HG03378 (cell line): ENCODE measurements at regions not wholly inside any gene's neighbourhood (a gene's known extent, or its start where the extent isn't known, plus 50 kb on each side); places are given as distances from the start of the nearest gene placed in this dataset.

Experiments used
- ATAC-seq: cut with Tn5 transposase; IDR thresholded peaks from one replicate; pipeline ENCODE4 v1.9.1; 2021; ENCODE audit warnings: mild to moderate bottlenecking, moderate library complexity; ENCODE audit not compliant: unreplicated experiment

DNA sequence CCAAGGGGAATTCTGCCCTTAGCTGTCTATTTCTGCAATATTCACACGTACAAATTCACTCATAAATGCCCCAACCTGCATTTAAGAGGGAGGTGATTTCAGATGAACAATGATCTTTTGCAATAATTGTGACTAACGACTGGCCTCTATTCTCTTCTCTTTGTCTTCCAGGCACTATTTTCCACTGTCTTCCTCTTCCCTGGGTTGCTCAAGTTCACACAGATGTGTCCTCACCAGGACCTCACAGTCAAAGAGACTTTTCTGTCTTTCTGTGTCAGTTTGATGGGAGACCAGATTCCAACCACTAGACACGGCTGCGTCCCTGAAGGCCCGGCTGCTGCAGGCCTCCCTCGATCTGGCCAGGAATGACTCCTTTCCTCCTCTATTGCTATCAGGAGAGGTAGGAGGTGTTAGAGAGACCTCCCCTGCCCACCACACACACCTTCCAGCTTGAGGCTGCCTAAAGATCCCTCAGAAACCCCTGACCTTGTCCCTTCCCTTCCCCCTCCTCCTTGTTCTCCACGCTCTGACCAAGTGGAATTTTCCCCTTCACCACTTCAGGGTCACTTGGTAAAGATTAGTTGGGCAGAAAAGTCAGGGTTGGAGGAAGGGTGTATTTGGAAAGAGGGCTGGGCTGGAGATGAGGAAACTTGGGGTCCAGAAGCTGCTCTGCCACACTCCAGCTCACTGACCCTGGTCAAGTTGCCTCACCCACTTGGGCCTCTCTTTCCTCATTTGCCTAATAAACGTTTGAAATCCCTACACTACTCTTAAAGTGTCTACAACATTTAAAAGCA, 109.2 kb upstream of the COPS8 start:
- ATAC-seq = no peak

GRCh38 chr2:236977063-236977851, 108.4 kb upstream of the COPS8 start:
- no peak for ATAC-seq

DNA sequence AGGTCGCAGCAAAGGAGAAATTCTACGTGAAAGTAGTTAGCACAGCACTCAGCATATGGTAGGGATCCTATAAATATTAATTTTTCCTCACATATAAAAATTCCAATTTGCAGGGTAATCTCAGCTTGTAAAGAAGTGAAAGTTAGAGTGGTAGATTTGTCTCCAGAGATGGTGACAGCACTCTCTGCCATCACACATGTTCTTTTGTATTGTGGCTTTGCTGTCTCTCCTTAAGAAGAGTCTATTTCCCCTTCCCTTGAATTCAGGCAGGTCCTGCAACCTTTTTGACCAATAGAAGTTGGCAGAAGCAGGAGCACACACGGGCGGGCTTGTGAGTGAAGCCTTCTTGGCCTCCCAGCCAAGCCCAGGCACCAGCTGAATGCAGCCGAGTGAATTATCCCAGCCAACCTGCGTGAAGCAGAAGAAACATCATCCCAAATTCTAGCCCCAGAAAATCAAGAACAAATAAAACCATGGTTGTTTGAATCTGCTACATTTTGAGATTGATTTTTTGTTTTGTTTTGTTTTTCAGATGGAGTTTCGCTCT, 107.8 kb upstream of the COPS8 start:
- ATAC-seq = no peak

- no peak for ATAC-seq
Observed at GRCh38 chr2:236979664-236980063, 106.0 kb upstream of the COPS8 start.

DNA sequence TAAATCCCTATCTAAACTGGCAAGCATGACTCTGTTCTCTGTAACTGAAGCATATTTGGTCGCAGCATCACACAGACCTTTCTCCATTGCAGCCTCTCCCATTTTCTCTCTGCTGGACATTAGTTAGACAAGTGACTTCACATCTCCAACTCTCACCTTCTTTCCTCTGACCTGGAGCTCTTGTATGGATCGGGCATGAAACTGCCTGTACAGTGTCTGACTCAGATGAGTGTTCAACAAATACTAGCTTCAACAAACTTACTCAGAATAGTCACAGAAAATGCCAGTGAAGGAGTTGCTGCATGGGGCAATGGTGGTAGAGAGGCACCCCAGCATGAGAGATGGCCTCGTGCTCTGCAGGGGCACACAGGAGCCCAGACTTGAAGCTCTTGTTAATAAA, 104.7 kb upstream of the COPS8 start:
- no peak for ATAC-seq

- ATAC-seq = no peak
Observed at GRCh38 chr2:236981701-236982485, 103.8 kb upstream of the COPS8 start.

- no peak for ATAC-seq
Observed at GRCh38 chr2:236982693-236983455, 102.8 kb upstream of the COPS8 start.

DNA sequence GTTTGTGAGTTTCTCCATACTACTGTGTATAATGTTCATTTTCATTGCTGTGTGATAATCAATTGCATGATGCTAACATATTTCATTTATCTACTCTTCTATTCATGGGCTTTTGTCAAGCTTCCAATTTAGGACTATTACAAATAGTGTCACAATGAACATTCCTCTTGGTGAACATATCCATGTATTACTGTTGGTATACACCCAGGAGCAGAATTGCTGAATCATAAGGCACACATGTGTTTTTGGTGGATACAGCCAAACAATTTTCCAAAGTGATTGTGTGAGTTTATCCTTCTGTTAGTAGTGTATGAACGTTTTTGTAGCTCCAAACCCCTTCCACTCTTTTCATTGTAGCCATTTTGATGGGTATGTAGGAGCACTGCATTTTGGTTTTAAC, 101.6 kb upstream of the COPS8 start:
- no peak for ATAC-seq

- no peak for ATAC-seq
Observed at GRCh38 chr2:236985761-236986339, 99.8 kb upstream of the COPS8 start.

DNA sequence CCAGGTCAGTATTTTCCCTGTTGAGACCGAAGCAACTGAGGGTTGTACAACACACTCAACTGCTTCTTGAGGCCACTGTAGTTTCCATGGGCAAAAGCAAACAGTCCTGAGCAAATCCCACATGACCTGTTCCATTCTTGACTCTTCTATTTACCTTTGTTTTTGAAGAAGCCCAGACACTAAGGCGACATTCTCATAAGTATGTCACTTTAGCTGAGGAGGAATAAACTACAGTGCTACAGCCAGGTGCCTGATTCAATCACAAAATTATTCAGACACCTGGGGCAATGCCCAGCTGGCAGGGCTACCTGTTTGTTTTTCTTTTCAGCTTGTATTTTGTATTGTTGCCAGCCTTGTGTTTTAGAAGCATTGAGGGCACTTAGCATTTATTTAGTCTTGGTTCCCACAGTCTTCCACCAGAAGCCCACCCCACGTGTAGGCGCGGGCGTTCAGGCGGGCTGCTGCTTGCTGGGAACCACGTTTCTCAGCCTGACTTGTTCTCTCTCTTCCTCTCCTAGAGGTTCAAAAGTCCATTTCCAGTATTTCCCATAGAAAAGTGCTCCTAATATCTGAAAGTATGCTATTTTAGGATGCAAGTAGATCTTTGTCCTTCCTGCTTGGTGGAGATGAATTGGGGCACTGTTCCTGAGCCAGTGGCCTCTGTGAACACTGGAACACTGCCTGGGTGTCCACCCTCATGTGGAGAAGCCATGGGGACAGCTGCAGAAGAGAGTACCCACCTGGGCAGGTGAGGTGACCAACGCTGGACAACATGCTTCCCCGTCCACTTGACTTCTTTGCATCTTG, 99.0 kb upstream of the COPS8 start:
- ATAC-seq = no peak

- no peak for ATAC-seq
Observed at GRCh38 chr2:236988216-236988615, 97.5 kb upstream of the COPS8 start.

DNA sequence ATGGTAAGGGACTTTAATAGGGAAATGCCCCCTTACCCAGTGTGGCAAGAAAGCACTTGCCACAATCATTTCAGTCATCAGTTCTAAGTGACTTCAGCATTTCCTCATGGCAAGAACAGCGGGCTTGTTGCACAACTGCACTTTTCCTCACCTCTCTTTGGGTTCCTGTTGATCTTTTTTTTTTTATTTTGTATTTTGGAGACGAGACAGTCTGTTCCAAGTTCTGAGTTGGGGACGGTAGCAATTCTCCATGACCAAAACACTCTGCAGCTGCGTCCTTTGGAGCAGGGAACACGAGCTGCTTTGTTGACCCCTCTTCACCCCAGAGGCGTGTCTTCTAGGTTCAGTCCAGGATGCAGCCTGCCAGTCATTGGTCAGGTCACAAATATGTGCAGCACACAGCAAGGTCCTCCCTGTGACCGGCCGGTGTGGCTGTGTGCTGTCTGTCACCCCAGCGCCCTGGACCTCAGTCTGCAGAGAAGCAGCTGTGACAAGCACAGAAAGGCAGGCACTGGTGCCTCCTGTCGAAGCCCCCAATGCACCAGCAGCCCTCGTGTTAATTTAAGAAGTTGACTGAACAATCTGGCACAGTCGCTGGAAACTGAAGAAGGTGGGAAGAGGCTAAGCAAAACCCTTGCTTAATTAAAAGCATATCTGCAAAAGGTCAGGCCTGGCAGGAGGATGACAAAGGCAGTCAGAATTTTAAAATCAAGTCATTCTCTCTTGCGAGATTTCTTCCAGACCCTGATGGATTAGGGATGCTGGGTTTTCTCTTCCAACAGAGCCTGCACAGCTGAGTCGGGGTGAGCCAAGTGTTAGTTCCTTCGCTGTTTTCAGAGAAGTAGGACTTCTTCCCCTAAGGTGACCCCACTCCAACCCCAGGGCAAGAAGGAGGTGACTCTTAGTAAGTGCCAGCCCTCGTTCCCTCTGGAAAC, 96.7 kb upstream of the COPS8 start:
- ATAC-seq = no peak

GRCh38 chr2:236990552-236990951, 95.1 kb upstream of the COPS8 start:
- ATAC-seq = no peak

DNA sequence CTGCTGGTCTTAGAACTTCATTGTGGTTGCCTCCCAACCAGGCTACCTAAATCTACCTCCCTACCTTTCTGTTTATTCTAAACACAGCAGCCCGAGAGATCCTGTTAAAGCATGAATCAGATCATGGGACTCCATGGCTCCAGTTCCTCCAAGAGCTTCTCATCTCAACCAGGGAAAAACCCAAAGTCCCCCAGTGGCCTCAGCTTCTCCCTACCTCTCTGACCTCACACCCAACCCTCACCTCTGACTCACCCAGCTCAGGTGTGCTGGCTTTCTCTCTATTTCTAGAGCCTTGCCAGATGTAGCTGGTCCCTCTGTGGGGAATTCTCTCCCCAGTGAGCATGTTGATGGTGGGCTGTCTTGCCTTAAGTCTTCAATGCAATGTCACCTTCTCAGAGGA, 93.8 kb upstream of the COPS8 start:
- no peak for ATAC-seq

DNA sequence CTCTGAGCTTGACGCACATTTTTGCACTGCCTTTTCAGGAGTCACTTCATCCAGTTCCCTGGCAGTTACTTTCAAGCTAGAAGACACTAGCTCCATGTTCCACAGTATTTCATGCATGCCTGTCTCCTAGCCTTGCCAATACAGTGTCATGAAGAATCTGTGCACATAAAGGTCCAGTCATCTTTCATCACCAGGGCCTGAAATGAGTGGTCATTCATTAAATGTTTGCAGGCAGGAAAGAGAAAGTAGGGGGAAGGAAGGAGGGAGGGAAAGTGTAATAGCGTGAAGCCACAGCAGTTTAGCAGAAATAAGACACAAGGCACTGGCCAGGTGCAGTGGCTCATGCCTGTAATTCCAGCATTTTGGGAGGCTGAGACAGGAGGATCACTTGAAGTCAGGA, 92.4 kb upstream of the COPS8 start:
- ATAC-seq = no peak

GRCh38 chr2:236994361-236994760, 91.3 kb upstream of the COPS8 start:
- ATAC-seq = no peak

DNA sequence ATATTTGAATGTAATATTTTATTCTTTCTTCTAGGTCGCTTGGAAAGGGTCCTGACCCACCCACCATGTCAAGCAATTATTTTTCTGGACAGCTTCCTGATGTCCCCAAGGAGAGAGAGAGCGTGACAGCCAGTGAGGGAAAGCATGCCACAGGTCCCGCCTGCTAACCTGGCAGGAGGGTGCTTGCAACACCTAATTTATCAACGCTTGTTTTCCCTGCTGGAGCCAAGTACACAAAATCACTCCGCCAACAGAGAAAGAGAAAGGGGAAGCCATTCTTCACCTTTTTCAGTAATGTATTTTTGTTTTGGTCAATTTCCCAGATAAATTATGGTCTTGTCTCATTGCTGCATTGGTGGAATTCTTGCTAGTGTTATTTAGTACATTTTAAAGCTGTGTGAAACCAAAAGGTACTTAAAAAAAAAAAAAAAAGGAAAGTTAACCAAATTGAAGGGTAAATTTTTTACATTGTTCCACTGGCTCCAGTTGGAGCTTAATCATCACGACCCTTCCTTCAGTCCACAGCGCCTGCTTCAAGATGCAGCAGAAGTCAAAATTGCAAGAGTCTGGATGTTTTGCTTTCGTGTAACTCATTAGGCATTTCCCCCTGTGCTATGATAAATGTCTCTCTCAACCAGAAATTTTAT, 88.5 kb upstream of the COPS8 start:
- ATAC-seq = no peak

GRCh38 chr2:236998236-236998635, 87.5 kb upstream of the COPS8 start:
- no peak for ATAC-seq
